ENCODE measurements at regions not wholly inside any gene's neighbourhood (a gene's known extent, or its start where the extent isn't known, plus 50 kb on each side); places are given as distances from the start of the nearest gene placed in this dataset.

DNA sequence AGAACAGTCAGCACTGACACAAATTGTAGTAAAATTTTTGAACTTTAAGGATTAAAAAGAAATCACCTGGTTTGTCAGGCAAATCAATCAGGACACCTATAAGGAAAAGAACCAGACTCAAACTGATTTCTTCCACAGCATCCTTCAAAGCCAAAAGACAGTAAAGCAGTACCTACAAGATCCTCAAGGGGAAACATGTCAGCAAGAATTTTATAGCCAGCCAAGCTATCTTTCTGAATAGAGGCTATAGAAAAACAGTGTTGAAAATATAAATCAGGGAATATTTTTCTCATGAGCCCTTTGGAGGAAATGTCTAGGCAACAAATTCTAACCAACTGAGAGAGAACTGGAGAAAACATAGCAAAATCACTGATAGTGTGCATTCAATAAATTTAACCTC lies 301.4 kb upstream of the UBE2E2 start:
- BruUV-seq (replicated peaks) = no TSS peak
- CTCF ChIA-PET = interaction anchor here (1.4 to 2.5 kb wide), 2 partner anchors 12 to 14 kb away, joined by 4 to 10 read pairs; no protein-coding TSS in a partner anchor
- intact Hi-C loops (cut with micrococcal nuclease) = no loop called here

DNA sequence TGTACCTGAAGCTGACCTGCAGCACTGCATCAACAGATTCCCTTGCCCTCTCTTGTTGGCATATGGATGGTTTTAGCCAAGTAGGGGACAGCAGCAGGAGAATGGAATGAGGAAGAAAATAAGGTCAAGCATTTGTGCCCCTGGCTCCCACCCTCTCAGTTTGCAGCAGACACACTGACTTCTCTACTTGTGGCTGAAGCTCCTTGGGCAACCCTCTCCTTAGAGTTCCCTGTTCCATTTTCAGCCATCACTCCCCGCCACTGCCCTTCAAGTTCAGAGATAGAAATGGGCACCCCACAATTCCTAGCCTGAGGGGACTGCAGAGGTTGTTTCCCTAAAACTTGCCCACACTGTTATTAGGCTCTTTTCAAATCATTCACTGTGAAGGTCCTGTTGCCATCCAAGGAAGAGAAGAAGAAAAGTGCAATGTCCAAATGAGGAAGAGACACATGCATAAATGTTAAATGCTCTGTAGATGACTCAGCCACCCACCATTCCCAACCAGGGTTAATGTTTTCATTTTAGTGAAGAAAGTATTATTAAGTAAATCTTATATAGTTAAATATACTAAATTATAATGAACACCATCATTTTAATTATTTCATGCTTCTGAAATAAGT lies 295.9 kb upstream of the UBE2E2 start:
- H3K9ac ChIP-seq (replicated peaks; ENCODE audit: extremely low read depth, insufficient read depth, low read length) = no peak overlapping the region
- BruUV-seq (replicated peaks) = no TSS peak
- no peak overlapping the region for H2AFZ ChIP-seq (ENCODE audit: low read depth, low read length)
- H3K4me2 ChIP-seq (ENCODE audit: insufficient read depth, low read length) = no peak overlapping the region
- no peak for DNase-seq (ENCODE audit: low read depth, low spot score)
- dilution Hi-C loops (cut with MboI; ENCODE audit: extremely low pct_ligation_motif_present, low sequenced_read_pairs) = no loop called here
- no peaks in the 10 kb centered on the region for H3K27me3 ChIP-seq (ENCODE audit: control insufficient read depth in 2 of 2, insufficient read depth in 2 of 2, low read length in 2 of 2)
- TF ChIP-seq, protein P1, sequence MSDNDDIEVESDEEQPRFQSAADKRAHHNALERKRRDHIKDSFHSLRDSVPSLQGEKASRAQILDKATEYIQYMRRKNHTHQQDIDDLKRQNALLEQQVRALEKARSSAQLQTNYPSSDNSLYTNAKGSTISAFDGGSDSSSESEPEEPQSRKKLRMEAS (IDR thresholded peaks at IDR 0.05; ENCODE audit: insufficient read depth, insufficient read length) = no peak
- TF ChIP-seq POLR2A (IDR thresholded peaks at IDR 0.05; ENCODE audit: low read depth, low read length) (no peak), JUN (IDR thresholded peaks at IDR 0.05; ENCODE audit: borderline replicate concordance, insufficient read depth, insufficient read length, low read depth) (no peak), FOS (IDR thresholded peaks at IDR 0.05; ENCODE audit: borderline replicate concordance, insufficient read depth, low read length) (no peak), GATA2 (IDR thresholded peaks at IDR 0.05; ENCODE audit: insufficient read depth, insufficient read length, low read depth, low read length) (no peak), MYC (IDR thresholded peaks at IDR 0.05; ENCODE audit: low read depth, low read length) (no peak), POLR2AphosphoS5 (IDR thresholded peaks at IDR 0.05; ENCODE audit: insufficient read depth, low read depth, low read length) (no peak), EZH2 (IDR thresholded peaks at IDR 0.05; ENCODE audit: borderline replicate concordance, low read depth, low read length, severe bottlenecking) (no peak)
- TF ChIP-seq, protein P2, sequence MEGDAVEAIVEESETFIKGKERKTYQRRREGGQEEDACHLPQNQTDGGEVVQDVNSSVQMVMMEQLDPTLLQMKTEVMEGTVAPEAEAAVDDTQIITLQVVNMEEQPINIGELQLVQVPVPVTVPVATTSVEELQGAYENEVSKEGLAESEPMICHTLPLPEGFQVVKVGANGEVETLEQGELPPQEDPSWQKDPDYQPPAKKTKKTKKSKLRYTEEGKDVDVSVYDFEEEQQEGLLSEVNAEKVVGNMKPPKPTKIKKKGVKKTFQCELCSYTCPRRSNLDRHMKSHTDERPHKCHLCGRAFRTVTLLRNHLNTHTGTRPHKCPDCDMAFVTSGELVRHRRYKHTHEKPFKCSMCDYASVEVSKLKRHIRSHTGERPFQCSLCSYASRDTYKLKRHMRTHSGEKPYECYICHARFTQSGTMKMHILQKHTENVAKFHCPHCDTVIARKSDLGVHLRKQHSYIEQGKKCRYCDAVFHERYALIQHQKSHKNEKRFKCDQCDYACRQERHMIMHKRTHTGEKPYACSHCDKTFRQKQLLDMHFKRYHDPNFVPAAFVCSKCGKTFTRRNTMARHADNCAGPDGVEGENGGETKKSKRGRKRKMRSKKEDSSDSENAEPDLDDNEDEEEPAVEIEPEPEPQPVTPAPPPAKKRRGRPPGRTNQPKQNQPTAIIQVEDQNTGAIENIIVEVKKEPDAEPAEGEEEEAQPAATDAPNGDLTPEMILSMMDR (IDR thresholded peaks at IDR 0.05; ENCODE audit: extremely low read depth in 1 of 2, insufficient read depth in 1 of 2, low read depth in 1 of 2, low read length in 2 of 2) = no peak
- H3K9me1 ChIP-seq (replicated peaks; ENCODE audit: control insufficient read depth, extremely low read depth, insufficient read depth, low read length) = no peaks in the 10 kb centered on the region
- H3K36me3 ChIP-seq (ENCODE audit: control insufficient read depth in 2 of 2, extremely low read depth in 1 of 2, insufficient read depth in 2 of 2, low read length in 2 of 2) = no peaks in the 10 kb centered on the region
- POLR2A ChIA-PET = no interaction called here
- CTCF ChIA-PET = no interaction called here
- no peaks in the 10 kb centered on the region for H3K79me2 ChIP-seq (ENCODE audit: control insufficient read depth, insufficient read depth, low read length)
- intact Hi-C loops (cut with micrococcal nuclease) = no loop called here
- H3K9me3 ChIP-seq (replicated peaks; ENCODE audit: control insufficient read depth, insufficient read depth, low read length) = no peaks in the 10 kb centered on the region
- H4K20me1 ChIP-seq (replicated peaks; ENCODE audit: control insufficient read depth, extremely low read depth, insufficient read depth, low read length) = no peaks in the 10 kb centered on the region
- no peak overlapping the region for H3K27ac ChIP-seq (ENCODE audit: insufficient read depth, low read depth, low read length)
- no peaks in the 10 kb centered on the region for H3K4me1 ChIP-seq (ENCODE audit: control insufficient read depth, extremely low read depth, insufficient read depth, low read length)
- FAIRE-seq = no peak
- H3K4me3 ChIP-seq (replicated peaks in 1 of 3; ENCODE audit: insufficient read depth in 1 of 3, low read depth in 1 of 3, low read length in 3 of 3) = no peak overlapping the region

More for the DNA sequence above, 301.4 kb upstream of the UBE2E2 start:
- no peak overlapping the region for H3K27ac ChIP-seq (ENCODE audit: insufficient read depth, low read depth, low read length)
- FAIRE-seq (no peak), DNase-seq (ENCODE audit: low read depth, low spot score) (no peak)
- H2AFZ ChIP-seq (ENCODE audit: low read depth, low read length) = no peak overlapping the region
- POLR2A ChIA-PET = no interaction called here
- H3K27me3 ChIP-seq (ENCODE audit: control insufficient read depth in 2 of 2, insufficient read depth in 2 of 2, low read length in 2 of 2) = no peaks in the 10 kb centered on the region
- H3K9me3 ChIP-seq (replicated peaks; ENCODE audit: control insufficient read depth, insufficient read depth, low read length) = no peaks in the 10 kb centered on the region
- dilution Hi-C loops (cut with MboI; ENCODE audit: extremely low pct_ligation_motif_present, low sequenced_read_pairs) = no loop called here
- H3K4me3 ChIP-seq (replicated peaks in 1 of 3; ENCODE audit: insufficient read depth in 1 of 3, low read depth in 1 of 3, low read length in 3 of 3) = no peak overlapping the region
- no peaks in the 10 kb centered on the region for H3K79me2 ChIP-seq (ENCODE audit: control insufficient read depth, insufficient read depth, low read length)
- no peaks in the 10 kb centered on the region for H3K4me1 ChIP-seq (ENCODE audit: control insufficient read depth, extremely low read depth, insufficient read depth, low read length)
- no peak overlapping the region for H3K4me2 ChIP-seq (ENCODE audit: insufficient read depth, low read length)
- TF ChIP-seq, protein P1 (IDR thresholded peaks at IDR 0.05; ENCODE audit: insufficient read depth, insufficient read length) = no peak
- TF ChIP-seq EZH2 (IDR thresholded peaks at IDR 0.05; ENCODE audit: borderline replicate concordance, low read depth, low read length, severe bottlenecking) (no peak), POLR2A (IDR thresholded peaks at IDR 0.05; ENCODE audit: low read depth, low read length) (no peak), MYC (IDR thresholded peaks at IDR 0.05; ENCODE audit: low read depth, low read length) (no peak), POLR2AphosphoS5 (IDR thresholded peaks at IDR 0.05; ENCODE audit: insufficient read depth, low read depth, low read length) (no peak), JUN (IDR thresholded peaks at IDR 0.05; ENCODE audit: borderline replicate concordance, insufficient read depth, insufficient read length, low read depth) (no peak), GATA2 (IDR thresholded peaks at IDR 0.05; ENCODE audit: insufficient read depth, insufficient read length, low read depth, low read length) (no peak), FOS (IDR thresholded peaks at IDR 0.05; ENCODE audit: borderline replicate concordance, insufficient read depth, low read length) (no peak)
- no peak overlapping the region for H3K9ac ChIP-seq (replicated peaks; ENCODE audit: extremely low read depth, insufficient read depth, low read length)
- H3K36me3 ChIP-seq (ENCODE audit: control insufficient read depth in 2 of 2, extremely low read depth in 1 of 2, insufficient read depth in 2 of 2, low read length in 2 of 2) = no peaks in the 10 kb centered on the region
- no peaks in the 10 kb centered on the region for H3K9me1 ChIP-seq (replicated peaks; ENCODE audit: control insufficient read depth, extremely low read depth, insufficient read depth, low read length)
- no peaks in the 10 kb centered on the region for H4K20me1 ChIP-seq (replicated peaks; ENCODE audit: control insufficient read depth, extremely low read depth, insufficient read depth, low read length)

All from endothelial cell of umbilical vein (primary cell).